Gastrocnemius medialis (tissue), 4 donors: ENCODE measurements at regions not wholly inside any gene's neighbourhood (a gene's known extent, or its start where the extent isn't known, plus 50 kb on each side); places are given as distances from the start of the nearest gene placed in this dataset.

Experiments
- CTCF ChIP-seq, 5 experiments: fragments of 450-650 bp in 3 of 5; fragments of 200-600 bp in 2 of 5; sonication (generic) in 2 of 5; IDR thresholded peaks in 4 of 5; conservative IDR thresholded peaks in 1 of 5; 1 replicate in 4 of 5; 2 replicates in 1 of 5; pipeline ENCODE4 v1.5.1; 2016 to 2019; ENCODE audit warnings: antibody characterized with exemption in 5 of 5, mild to moderate bottlenecking in 3 of 5, moderate library complexity in 3 of 5
- POLR2A ChIP-seq, 2 donors: fragments of 450-650 bp; IDR thresholded peaks; one replicate each; pipeline ENCODE4 v1.6.1; 2017; ENCODE audit warnings: antibody characterized with exemption in 2 of 2, mild to moderate bottlenecking in 2 of 2, moderate library complexity in 2 of 2

- TF ChIP-seq CTCF (IDR thresholded peaks at IDR 0.05 in 4 of 5, conservative IDR thresholded peaks at IDR 0.05 in 1 of 5) = no peak
- no peak for TF ChIP-seq POLR2A (IDR thresholded peaks at IDR 0.05)
Measured at GRCh38 chr3:168272343-168272985, 176.7 kb upstream of the GOLIM4 start.
